Suprapubic skin (tissue), 4 donors: ENCODE measurements at regions not wholly inside any gene's neighbourhood (a gene's known extent, or its start where the extent isn't known, plus 50 kb on each side); places are given as distances from the start of the nearest gene placed in this dataset.

Source experiments
- DNase-seq, 2 donors: peaks; one replicate each; pipeline ENCODE4 v3.0.0-alpha.2; 2019; ENCODE audit warnings: low spot score in 2 of 2
- H3K27ac ChIP-seq: fragments of 200-600 bp; sonication (generic); one replicate; pipeline ENCODE4 v1.5.1; 2019
- H3K27me3 ChIP-seq: fragments of 200-600 bp; sonication (generic); one replicate; pipeline ENCODE4 v1.5.1; 2019
- H3K36me3 ChIP-seq: fragments of 200-600 bp; sonication (generic); one replicate; pipeline ENCODE4 v1.5.1; 2019
- H3K4me1 ChIP-seq: fragments of 200-600 bp; sonication (generic); one replicate; pipeline ENCODE4 v1.5.1; 2019
- H3K4me3 ChIP-seq: fragments of 200-600 bp; sonication (generic); one replicate; pipeline ENCODE4 v1.5.1; 2019; ENCODE audit warnings: mild to moderate bottlenecking
- H3K9me3 ChIP-seq: fragments of 200-600 bp; sonication (generic); one replicate; pipeline ENCODE4 v1.5.1; 2019
- CTCF ChIP-seq, 2 donors: fragments of 200-600 bp in 1 of 2; fragments of 450-650 bp in 1 of 2; sonication (generic) in 1 of 2; IDR thresholded peaks; one replicate each; pipeline ENCODE4 v1.5.1; 2016 to 2019; ENCODE audit warnings: antibody characterized with exemption in 2 of 2, mild to moderate bottlenecking in 1 of 2, moderate library complexity in 1 of 2
- EP300 ChIP-seq: sonication (generic); formaldehyde crosslinking; IDR thresholded peaks from one replicate; pipeline ENCODE4 v1.6.1; 2017; ENCODE audit warnings: antibody characterized with exemption
- POLR2A ChIP-seq, 2 donors: fragments of 450-650 bp; IDR thresholded peaks; one replicate each; pipeline ENCODE4 v1.6.1; 2017; ENCODE audit warnings: antibody characterized with exemption in 2 of 2, mild to moderate bottlenecking in 2 of 2, moderate library complexity in 2 of 2
- POLR2AphosphoS5 ChIP-seq, 3 donors: sonication (generic); formaldehyde crosslinking; IDR thresholded peaks; one replicate each; pipeline ENCODE4 v1.6.1; 2017; ENCODE audit warnings: antibody characterized with exemption in 3 of 3
- WGBS: methylation state at CpG from one replicate; pipeline ENCODE4 v1.1.5; 2018; 5-methylcytosine and 5-hydroxymethylcytosine counted together

- Histone ChIP-seq H3K36me3 (no peaks in the 10 kb centered on the region), H3K27me3 (no peaks in the 10 kb centered on the region), H3K4me3 (no peak overlapping the region), H3K4me1 (no peaks in the 10 kb centered on the region), H3K9me3 (no peaks in the 10 kb centered on the region), H3K27ac (no peak overlapping the region)
- 27% methylated on average over 3 of the region's 3 CpGs for WGBS
- DNase-seq = no peak
- no peak for TF ChIP-seq POLR2A (IDR thresholded peaks at IDR 0.05)
- no peak for TF ChIP-seq POLR2AphosphoS5 (IDR thresholded peaks at IDR 0.05)
- TF ChIP-seq CTCF (IDR thresholded peaks at IDR 0.05) = no peak
- TF ChIP-seq EP300 = no peak
Observed at GRCh38 chr20:55656231-55656775, 349.0 kb downstream of the CBLN4 start.

- no peaks in the 10 kb centered on the region for H3K9me3 ChIP-seq
- no peak for TF ChIP-seq POLR2A (IDR thresholded peaks at IDR 0.05)
- TF ChIP-seq CTCF (IDR thresholded peaks at IDR 0.05) = no peak
- TF ChIP-seq EP300 = no peak
- TF ChIP-seq POLR2AphosphoS5 (IDR thresholded peaks at IDR 0.05) = no peak
- H3K27me3 ChIP-seq = no peaks in the 10 kb centered on the region
- peaks cover 13% of the 10 kb centered on the region for H3K4me1 ChIP-seq
- no peak overlapping the region for H3K4me3 ChIP-seq
- H3K27ac ChIP-seq = no peak overlapping the region
- whole genome bisulfite sequencing = 13% methylated on average over 6 of the region's 6 CpGs
- no peak for DNase-seq
- no peaks in the 10 kb centered on the region for H3K36me3 ChIP-seq
Observed at GRCh38 chr20:55650657-55651360, 354.5 kb downstream of the CBLN4 start.

- DNase-seq = no peak
- H3K36me3 ChIP-seq = no peaks in the 10 kb centered on the region
- peaks cover 13% of the 10 kb centered on the region for H3K4me1 ChIP-seq
- no peak for TF ChIP-seq EP300
- no peak for TF ChIP-seq POLR2A (IDR thresholded peaks at IDR 0.05)
- no peak for TF ChIP-seq POLR2AphosphoS5 (IDR thresholded peaks at IDR 0.05)
- TF ChIP-seq CTCF (IDR thresholded peaks at IDR 0.05) = no peak
- no peak overlapping the region for H3K4me3 ChIP-seq
- no peaks in the 10 kb centered on the region for H3K9me3 ChIP-seq
- WGBS = 67% methylated on average over 6 of the region's 6 CpGs
- no peaks in the 10 kb centered on the region for H3K27me3 ChIP-seq
- H3K27ac ChIP-seq = no peak overlapping the region
Observed at GRCh38 chr20:55649254-55649653, 356.1 kb downstream of the CBLN4 start.

- H3K4me3 ChIP-seq = no peak overlapping the region
- no peaks in the 10 kb centered on the region for H3K9me3 ChIP-seq
- whole genome bisulfite sequencing = 87% methylated on average over 4 of the region's 4 CpGs
- TF ChIP-seq EP300 (no peak), POLR2AphosphoS5 (IDR thresholded peaks at IDR 0.05) (no peak), CTCF (IDR thresholded peaks at IDR 0.05) (no peak), POLR2A (IDR thresholded peaks at IDR 0.05) (no peak)
- no peak overlapping the region for H3K27ac ChIP-seq
- H3K4me1 ChIP-seq = peaks cover 13% of the 10 kb centered on the region
- no peaks in the 10 kb centered on the region for H3K27me3 ChIP-seq
- DNase-seq = no peak
- no peaks in the 10 kb centered on the region for H3K36me3 ChIP-seq
Observed at GRCh38 chr20:55646851-55647250, 358.5 kb downstream of the CBLN4 start.

- TF ChIP-seq CTCF (IDR thresholded peaks at IDR 0.05) (no peak), EP300 (no peak), POLR2AphosphoS5 (IDR thresholded peaks at IDR 0.05) (no peak), POLR2A (IDR thresholded peaks at IDR 0.05) (no peak)
- Histone ChIP-seq H3K36me3 (no peaks in the 10 kb centered on the region), H3K27ac (no peak overlapping the region), H3K4me1 (no peaks in the 10 kb centered on the region), H3K4me3 (no peak overlapping the region), H3K9me3 (no peaks in the 10 kb centered on the region), H3K27me3 (peaks cover 5% of the 10 kb centered on the region)
- no peak for DNase-seq
- WGBS = 63% methylated on average over 1 of the region's 1 CpG
Observed at GRCh38 chr20:55641497-55641896, 363.8 kb downstream of the CBLN4 start.
